CD4-positive, alpha-beta T cell (primary cell): ENCODE measurements at regions not wholly inside any gene's neighbourhood (a gene's known extent, or its start where the extent isn't known, plus 50 kb on each side); places are given as distances from the start of the nearest gene placed in this dataset.

Source experiments
- ATAC-seq: fragments of 200-7000 bp; cut with Tn5 transposase; one replicate; pipeline ENCODE4 v1.10.0; 2022; ENCODE audit warnings: mild to moderate bottlenecking; ENCODE audit not compliant: poor library complexity
- CTCF ChIA-PET: fragments of 350-600 bp; sonication (Branson Sonifier 250); formaldehyde crosslinking; loops from one replicate; lab custom pipeline; 2021; ENCODE audit warnings: antibody characterized with exemption, inconsistent platforms; lab: Charles Lee
- POLR2A ChIA-PET: fragments of 350-600 bp; sonication (Branson Sonifier 250); formaldehyde crosslinking; loops from one replicate; lab custom pipeline; 2021; ENCODE audit warnings: antibody characterized with exemption, inconsistent platforms; lab: Charles Lee
- DNase-seq, 14 experiments: peaks; one replicate each; pipeline ENCODE4 v3.0.0-alpha.2; 2013 to 2020; ENCODE audit warnings: mixed read lengths in 2 of 14
- H3K27ac ChIP-seq, 2 donors: one replicate each; pipeline versions ENCODE4 v1.5.1 to v1.7.0; 2013; ENCODE audit warnings: low read length in 2 of 2, low read depth in 1 of 2, mild to moderate bottlenecking in 1 of 2
- H3K27me3 ChIP-seq, 2 experiments: 1 replicate in 1 of 2; 2 replicates in 1 of 2; pipeline versions ENCODE4 v1.6.1 to v1.7.0; 2013; ENCODE audit warnings: low read length in 2 of 2, control low read depth in 1 of 2, mild to moderate bottlenecking in 1 of 2, moderate library complexity in 1 of 2; ENCODE audit not compliant: insufficient read depth in 2 of 2, control insufficient read depth in 1 of 2
- H3K36me3 ChIP-seq: one replicate; pipeline ENCODE4 v1.6.1; 2013; ENCODE audit warnings: low read length, control low read depth; ENCODE audit not compliant: insufficient read depth
- H3K4me1 ChIP-seq: one replicate; pipeline ENCODE4 v1.6.1; 2013; ENCODE audit warnings: low read length, control low read depth; ENCODE audit not compliant: insufficient read depth
- H3K4me3 ChIP-seq: one replicate; pipeline ENCODE4 v1.5.1; 2013; ENCODE audit warnings: mild to moderate bottlenecking, low read length, moderate library complexity
- H3K9me3 ChIP-seq, 2 experiments: 1 replicate in 1 of 2; 2 replicates in 1 of 2; pipeline versions ENCODE4 v1.6.1 to v1.7.0; 2013; ENCODE audit warnings: low read length in 2 of 2, mild to moderate bottlenecking in 2 of 2, control low read depth in 1 of 2, moderate library complexity in 1 of 2; ENCODE audit not compliant: control insufficient read depth in 1 of 2, insufficient read depth in 1 of 2
- H3K27ac Mint-ChIP-seq: one replicate; pipeline ENCODE4 v1.8.0; 2020; ENCODE audit warnings: mixed read lengths
- H3K27me3 Mint-ChIP-seq: one replicate; pipeline ENCODE4 v1.8.0; 2021; ENCODE audit warnings: mixed read lengths
- H3K36me3 Mint-ChIP-seq: one replicate; pipeline ENCODE4 v1.8.0; 2021; ENCODE audit warnings: low read depth, mixed read lengths
- H3K4me1 Mint-ChIP-seq: one replicate; pipeline ENCODE4 v1.8.0; 2021; ENCODE audit warnings: low read depth, mixed read lengths
- H3K4me3 Mint-ChIP-seq: one replicate; pipeline ENCODE4 v1.8.0; 2020; ENCODE audit warnings: mild to moderate bottlenecking, mixed read lengths
- H3K9me3 Mint-ChIP-seq: one replicate; pipeline ENCODE4 v1.8.0; 2020; ENCODE audit warnings: mixed read lengths
- CTCF ChIP-seq: fragments of 200-600 bp; IDR thresholded peaks from one replicate; pipeline ENCODE4 v1.8.0; 2022; ENCODE audit warnings: antibody characterized with exemption, mild to moderate bottlenecking
- intact Hi-C, 2 experiments: fragments of 100-400 bp; cut with DNase I in 1 of 2; cut with micrococcal nuclease in 1 of 2; formaldehyde crosslinking; loops; one replicate each; pipeline versions ENCODE4 v1.15.1 to v1.9.0; 2023 to 2025; cut with DNase I, micrococcal nuclease

- CTCF ChIA-PET = no interaction called here
- Histone ChIP-seq H3K27ac (no peak overlapping the region), H3K4me1 (no peaks in the 10 kb centered on the region), H3K27me3 (no peaks in the 10 kb centered on the region), H3K9me3 (no peaks in the 10 kb centered on the region), H3K36me3 (no peaks in the 10 kb centered on the region), H3K4me3 (no peak overlapping the region)
- Mint-ChIP-seq H3K27me3 (no peaks in the 10 kb centered on the region), H3K36me3 (no peaks in the 10 kb centered on the region), H3K4me3 (no peak overlapping the region), H3K9me3 (no peaks in the 10 kb centered on the region), H3K4me1 (peaks cover 6% of the 10 kb centered on the region), H3K27ac (no peak overlapping the region)
- DNase-seq (no peak), ATAC-seq (no peak)
- no peak for TF ChIP-seq CTCF
- intact Hi-C loops = no loop called here
- POLR2A ChIA-PET = no interaction called here
Observed at GRCh38 chr2:216292886-216293301, 79.4 kb downstream of the MARCHF4 start.

DNA sequence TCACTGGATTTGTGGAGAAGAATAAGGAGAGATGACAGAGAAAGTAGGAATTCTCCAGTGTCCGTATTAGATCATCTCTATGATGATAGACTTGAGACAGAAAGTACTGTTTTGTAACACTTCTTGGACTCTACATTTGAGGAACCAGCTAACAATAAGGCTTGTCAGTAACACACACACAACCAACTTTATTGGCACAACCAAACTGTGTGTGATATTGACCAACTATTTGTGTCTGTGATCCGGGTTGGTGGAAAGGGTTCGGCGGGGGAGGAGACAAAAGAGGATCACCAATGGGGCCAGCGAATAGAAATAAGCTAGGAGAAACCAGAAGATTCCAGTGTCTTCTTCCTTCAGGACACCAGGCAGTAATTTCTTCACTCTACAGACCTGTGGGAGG lies 79.8 kb downstream of the MARCHF4 start:
- Histone ChIP-seq H3K4me1 (no peaks in the 10 kb centered on the region), H3K27me3 (no peaks in the 10 kb centered on the region), H3K4me3 (no peak overlapping the region), H3K9me3 (no peaks in the 10 kb centered on the region), H3K36me3 (no peaks in the 10 kb centered on the region), H3K27ac (no peak overlapping the region)
- Mint-ChIP-seq H3K9me3 (no peaks in the 10 kb centered on the region), H3K27me3 (no peaks in the 10 kb centered on the region), H3K4me3 (no peak overlapping the region), H3K36me3 (no peaks in the 10 kb centered on the region), H3K4me1 (peaks cover 6% of the 10 kb centered on the region), H3K27ac (no peak overlapping the region)
- no peak for TF ChIP-seq CTCF
- ChIA-PET POLR2A (no interaction called here), CTCF (no interaction called here)
- intact Hi-C loops = no loop called here
- ATAC-seq (no peak), DNase-seq (no peak)

GRCh38 chr2:216289470-216289869 lies 82.8 kb downstream of the MARCHF4 start:
- Histone ChIP-seq H3K4me3 (no peak overlapping the region), H3K27ac (no peak overlapping the region), H3K9me3 (no peaks in the 10 kb centered on the region), H3K27me3 (no peaks in the 10 kb centered on the region), H3K4me1 (no peaks in the 10 kb centered on the region), H3K36me3 (no peaks in the 10 kb centered on the region)
- Mint-ChIP-seq H3K4me1 (peaks cover 12% of the 10 kb centered on the region), H3K27ac (no peak overlapping the region), H3K36me3 (no peaks in the 10 kb centered on the region), H3K9me3 (no peaks in the 10 kb centered on the region), H3K27me3 (no peaks in the 10 kb centered on the region), H3K4me3 (no peak overlapping the region)
- CTCF ChIA-PET = no interaction called here
- no peak for ATAC-seq
- DNase-seq = no peak
- POLR2A ChIA-PET = no interaction called here
- intact Hi-C loops = no loop called here
- no peak for TF ChIP-seq CTCF
